B cell (primary cell): ENCODE measurements at regions not wholly inside any gene's neighbourhood (a gene's known extent, or its start where the extent isn't known, plus 50 kb on each side); places are given as distances from the start of the nearest gene placed in this dataset.

Experiments
- CTCF ChIP-seq: fragments of 200-600 bp; IDR thresholded peaks from one replicate; pipeline ENCODE4 v1.8.0; 2022; ENCODE audit warnings: antibody characterized with exemption, mild to moderate bottlenecking
- EZH2 ChIP-seq: IDR thresholded peaks from 2 replicates; pipeline ENCODE4 v1.6.1; 2012; ENCODE audit warnings: borderline replicate concordance, low read depth, mild to moderate bottlenecking, moderate library complexity, low read length; ENCODE audit not compliant: insufficient read depth, poor library complexity, severe bottlenecking

- TF ChIP-seq CTCF (no peak), EZH2 (no peak)
Measured at GRCh38 chr11:21636561-21636960, 556.3 kb upstream of the ANO5 start.
